ENCODE measurements at regions not wholly inside any gene's neighbourhood (a gene's known extent, or its start where the extent isn't known, plus 50 kb on each side); places are given as distances from the start of the nearest gene placed in this dataset.

GRCh38 chr1:194256010-194256409 is 1069.6 kb upstream of the B3GALT2 start:
- Mint-ChIP-seq H3K4me3 (no peak overlapping the region), H3K27ac (no peak overlapping the region), H3K36me3 (no peaks in the 10 kb centered on the region), H3K9me3 (no peaks in the 10 kb centered on the region), H3K4me1 (peaks cover 0 to 5% (median 3%) of the 10 kb centered on the region in 3 donors), H3K27me3 (no peaks in the 10 kb centered on the region)
- no peaks in the 10 kb centered on the region for H3K27me3 ChIP-seq (replicated peaks in 1 of 2; ENCODE audit: control insufficient read depth in 2 of 2, extremely low read depth in 1 of 2, insufficient read depth in 2 of 2, low read length in 1 of 2)
- POLR2A ChIA-PET: interaction anchor here in 1 of 2 donors (0.5 kb wide), 1 partner anchor 230 kb away, joined by 3 read pairs; no protein-coding TSS in a partner anchor
- no peaks in the 10 kb centered on the region for H3K36me3 ChIP-seq (ENCODE audit: control insufficient read depth in 2 of 2, extremely low read depth in 1 of 2, insufficient read depth in 1 of 2, low read length in 1 of 2)
- no peak overlapping the region for H3K4me3 ChIP-seq (ENCODE audit: control insufficient read depth in 1 of 2, extremely low read depth in 1 of 2, low read length in 1 of 2)
- no peaks in the 10 kb centered on the region for H3K9me3 ChIP-seq
- ATAC-seq (replicated peaks in 1 of 4) (no peak), DNase-seq (no peak)
- no CpG with 5 or more reads among the region's 2 CpGs for WGBS (ENCODE audit: insufficient coverage)
- CTCF ChIA-PET: interaction anchor here in 1 of 2 donors (0.6 kb wide), 1 partner anchor 890 kb away, joined by 10 read pairs; no protein-coding TSS in a partner anchor
- H3K4me1 ChIP-seq (ENCODE audit: control insufficient read depth in 1 of 2, extremely low read depth in 1 of 2, insufficient read depth in 2 of 2, low read length in 2 of 2): no peaks in the 10 kb centered on the region
- no peak overlapping the region for H3K27ac ChIP-seq (ENCODE audit: low read length)

GRCh38 chr1:194252199-194252598 is 1065.8 kb upstream of the B3GALT2 start:
- Mint-ChIP-seq H3K4me3 (no peak overlapping the region), H3K9me3 (peaks cover 0 to 3% (median 0%) of the 10 kb centered on the region in 3 donors), H3K27ac (no peak overlapping the region), H3K4me1 (peaks cover 0 to 5% (median 3%) of the 10 kb centered on the region in 3 donors), H3K36me3 (no peaks in the 10 kb centered on the region), H3K27me3 (no peaks in the 10 kb centered on the region)
- POLR2A ChIA-PET: no interaction called here
- Histone ChIP-seq H3K9me3 (no peaks in the 10 kb centered on the region), H3K4me1 (ENCODE audit: control insufficient read depth in 1 of 2, extremely low read depth in 1 of 2, insufficient read depth in 2 of 2, low read length in 2 of 2) (no peaks in the 10 kb centered on the region), H3K4me3 (ENCODE audit: control insufficient read depth in 1 of 2, extremely low read depth in 1 of 2, low read length in 1 of 2) (no peak overlapping the region), H3K36me3 (ENCODE audit: control insufficient read depth in 2 of 2, extremely low read depth in 1 of 2, insufficient read depth in 1 of 2, low read length in 1 of 2) (no peaks in the 10 kb centered on the region), H3K27me3 (replicated peaks in 1 of 2; ENCODE audit: control insufficient read depth in 2 of 2, extremely low read depth in 1 of 2, insufficient read depth in 2 of 2, low read length in 1 of 2) (no peaks in the 10 kb centered on the region), H3K27ac (ENCODE audit: low read length) (no peak overlapping the region)
- no CpG with 5 or more reads among the region's 1 CpG for WGBS (ENCODE audit: insufficient coverage)
- CTCF ChIA-PET: no interaction called here
- no peak for DNase-seq
- ATAC-seq (replicated peaks in 1 of 4): no peak

- no peaks in the 10 kb centered on the region for H3K4me1 ChIP-seq (ENCODE audit: control insufficient read depth in 1 of 2, extremely low read depth in 1 of 2, insufficient read depth in 2 of 2, low read length in 2 of 2)
- DNase-seq: no peak
- no peak overlapping the region for H3K27ac ChIP-seq (ENCODE audit: low read length)
- ChIA-PET CTCF (no interaction called here), POLR2A (interaction anchor here in 1 of 2 donors (0.6 kb wide), 1 partner anchor 1141 kb away, joined by 3 read pairs; no protein-coding TSS in a partner anchor)
- H3K27me3 ChIP-seq (replicated peaks in 1 of 2; ENCODE audit: control insufficient read depth in 2 of 2, extremely low read depth in 1 of 2, insufficient read depth in 2 of 2, low read length in 1 of 2): no peaks in the 10 kb centered on the region
- H3K9me3 ChIP-seq: no peaks in the 10 kb centered on the region
- Mint-ChIP-seq H3K4me3 (no peak overlapping the region), H3K36me3 (no peaks in the 10 kb centered on the region), H3K27ac (no peak overlapping the region), H3K4me1 (peaks cover 0 to 13% (median 11%) of the 10 kb centered on the region in 3 donors), H3K27me3 (no peaks in the 10 kb centered on the region), H3K9me3 (no peaks in the 10 kb centered on the region)
- no peak overlapping the region for H3K4me3 ChIP-seq (ENCODE audit: control insufficient read depth in 1 of 2, extremely low read depth in 1 of 2, low read length in 1 of 2)
- H3K36me3 ChIP-seq (ENCODE audit: control insufficient read depth in 2 of 2, extremely low read depth in 1 of 2, insufficient read depth in 1 of 2, low read length in 1 of 2): no peaks in the 10 kb centered on the region
- no CpG with 5 or more reads among the region's 1 CpG for WGBS (ENCODE audit: insufficient coverage)
- no peak for ATAC-seq (replicated peaks in 1 of 4)
These were observed 1054.8 kb upstream of the B3GALT2 start for GRCh38 chr1:194241215-194241614.

DNA sequence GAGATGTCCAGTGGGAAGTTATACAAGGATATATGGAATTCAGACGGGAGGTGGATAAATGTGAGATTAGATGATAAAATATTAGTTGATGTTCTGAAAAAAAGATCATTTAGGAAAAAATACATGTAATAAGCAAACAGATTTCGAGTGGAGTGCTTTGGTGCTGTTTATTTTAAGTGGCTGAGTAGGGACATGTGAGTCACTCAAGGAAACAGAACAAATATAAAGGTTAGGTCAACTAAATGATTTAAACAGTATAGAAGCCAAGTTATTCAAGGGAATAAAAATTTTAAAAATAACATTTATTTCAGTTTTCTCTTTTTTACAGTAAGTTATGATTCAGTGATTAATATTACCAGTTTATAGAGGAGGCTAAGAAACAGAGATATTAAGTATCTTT is 1046.7 kb upstream of the B3GALT2 start:
- no peak overlapping the region for H3K27ac Mint-ChIP-seq
- peaks cover 0 to 7% (median 6%) of the 10 kb centered on the region in 3 donors for H3K4me1 Mint-ChIP-seq
- WGBS (ENCODE audit: insufficient coverage): no CpG with 5 or more reads among the region's 2 CpGs

DNA sequence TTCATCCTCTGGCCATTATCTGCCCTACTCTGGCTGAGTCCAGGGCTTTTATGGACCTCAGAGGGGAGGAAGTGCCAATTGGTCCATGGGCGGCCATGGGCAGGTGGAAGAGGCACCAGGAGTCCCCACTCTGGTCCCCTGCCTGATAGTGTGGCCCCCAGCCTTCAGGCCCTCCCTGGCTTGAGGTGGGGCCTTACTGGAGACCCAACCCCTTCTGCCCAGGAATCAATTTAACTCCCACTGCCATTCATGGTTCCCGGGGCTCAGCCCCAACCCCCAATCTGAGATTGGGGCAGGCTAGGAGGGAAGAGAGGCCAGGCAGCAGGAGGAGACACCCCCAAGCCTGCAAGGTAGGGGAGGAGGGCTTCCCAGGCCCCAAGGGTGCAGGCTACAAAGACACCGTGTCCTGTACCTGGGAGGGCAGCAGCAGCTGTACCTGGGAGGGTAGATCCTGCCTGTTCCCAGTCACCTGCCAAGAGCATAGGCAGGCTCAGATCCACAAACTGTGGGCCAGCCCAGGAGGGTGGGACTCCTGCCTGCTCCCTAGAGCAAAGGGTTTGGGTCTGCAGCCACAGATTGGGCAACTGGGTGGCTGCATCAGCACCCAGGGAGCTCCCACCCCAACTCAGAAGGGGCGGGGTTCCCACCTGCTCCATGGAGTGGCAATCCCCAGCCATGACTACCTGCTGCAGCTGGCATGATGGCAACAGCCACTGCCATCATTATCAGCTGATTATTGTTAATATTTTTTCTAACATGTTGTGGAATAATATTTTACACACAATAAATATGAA is 1044.1 kb upstream of the B3GALT2 start:
- H3K4me1 Mint-ChIP-seq: peaks cover 15 to 16% (median 15%) of the 10 kb centered on the region in 3 donors
- H3K36me3 ChIP-seq (ENCODE audit: control insufficient read depth in 2 of 2, extremely low read depth in 1 of 2, insufficient read depth in 1 of 2, low read length in 1 of 2): peaks cover 0 to 5% of the 10 kb centered on the region in 2 donors
- no peaks in the 10 kb centered on the region for H3K27me3 ChIP-seq (replicated peaks in 1 of 2; ENCODE audit: control insufficient read depth in 2 of 2, extremely low read depth in 1 of 2, insufficient read depth in 2 of 2, low read length in 1 of 2)
- H3K27ac Mint-ChIP-seq: no peak overlapping the region
- no peak for ATAC-seq (replicated peaks in 1 of 4)
- DNase-seq: no peak
- H3K27me3 Mint-ChIP-seq: no peaks in the 10 kb centered on the region
- ChIA-PET POLR2A (no interaction called here), CTCF (no interaction called here)
- 91% methylated on average over 2 of the region's 4 CpGs for WGBS (ENCODE audit: insufficient coverage)
- no peaks in the 10 kb centered on the region for H3K9me3 Mint-ChIP-seq
- H3K27ac ChIP-seq (ENCODE audit: low read length): no peak overlapping the region
- H3K4me1 ChIP-seq (ENCODE audit: control insufficient read depth in 1 of 2, extremely low read depth in 1 of 2, insufficient read depth in 2 of 2, low read length in 2 of 2): peaks cover 0 to 10% of the 10 kb centered on the region in 2 experiments
- no peak overlapping the region for H3K4me3 ChIP-seq (ENCODE audit: control insufficient read depth in 1 of 2, extremely low read depth in 1 of 2, low read length in 1 of 2)
- H3K4me3 Mint-ChIP-seq: no peak overlapping the region
- H3K36me3 Mint-ChIP-seq: no peaks in the 10 kb centered on the region
- H3K9me3 ChIP-seq: no peaks in the 10 kb centered on the region

More for the DNA sequence above, 1046.7 kb upstream of the B3GALT2 start:
- no peak overlapping the region for H3K4me3 Mint-ChIP-seq
- ChIA-PET CTCF (interaction anchor here in 1 of 2 donors (0.6 kb wide), 1 partner anchor 13 kb away, joined by 5 read pairs; no protein-coding TSS in a partner anchor), POLR2A (no interaction called here)
- H3K27me3 ChIP-seq (replicated peaks in 1 of 2; ENCODE audit: control insufficient read depth in 2 of 2, extremely low read depth in 1 of 2, insufficient read depth in 2 of 2, low read length in 1 of 2): no peaks in the 10 kb centered on the region
- H3K36me3 ChIP-seq (ENCODE audit: control insufficient read depth in 2 of 2, extremely low read depth in 1 of 2, insufficient read depth in 1 of 2, low read length in 1 of 2): peaks cover 0 to 5% of the 10 kb centered on the region in 2 donors
- H3K9me3 Mint-ChIP-seq: no peaks in the 10 kb centered on the region
- DNase-seq (no peak), ATAC-seq (replicated peaks in 1 of 4) (no peak)
- no peak overlapping the region for H3K4me3 ChIP-seq (ENCODE audit: control insufficient read depth in 1 of 2, extremely low read depth in 1 of 2, low read length in 1 of 2)
- no peaks in the 10 kb centered on the region for H3K27me3 Mint-ChIP-seq
- H3K27ac ChIP-seq (ENCODE audit: low read length): no peak overlapping the region
- no peaks in the 10 kb centered on the region for H3K9me3 ChIP-seq
- no peaks in the 10 kb centered on the region for H3K36me3 Mint-ChIP-seq
- H3K4me1 ChIP-seq (ENCODE audit: control insufficient read depth in 1 of 2, extremely low read depth in 1 of 2, insufficient read depth in 2 of 2, low read length in 2 of 2): no peaks in the 10 kb centered on the region

- Histone ChIP-seq H3K27ac (ENCODE audit: low read length) (no peak overlapping the region), H3K9me3 (no peaks in the 10 kb centered on the region), H3K4me1 (ENCODE audit: control insufficient read depth in 1 of 2, extremely low read depth in 1 of 2, insufficient read depth in 2 of 2, low read length in 2 of 2) (peaks cover 0 to 15% of the 10 kb centered on the region in 2 experiments), H3K27me3 (replicated peaks in 1 of 2; ENCODE audit: control insufficient read depth in 2 of 2, extremely low read depth in 1 of 2, insufficient read depth in 2 of 2, low read length in 1 of 2) (no peaks in the 10 kb centered on the region), H3K36me3 (ENCODE audit: control insufficient read depth in 2 of 2, extremely low read depth in 1 of 2, insufficient read depth in 1 of 2, low read length in 1 of 2) (peaks cover 0 to 5% of the 10 kb centered on the region in 2 donors), H3K4me3 (ENCODE audit: control insufficient read depth in 1 of 2, extremely low read depth in 1 of 2, low read length in 1 of 2) (no peak overlapping the region)
- ATAC-seq (replicated peaks in 1 of 4) (no peak), DNase-seq (no peak)
- Mint-ChIP-seq H3K27ac (peak overlapping the region in 1 of 2 donors; percentile 16), H3K4me1 (peaks cover 18 to 22% (median 20%) of the 10 kb centered on the region in 3 donors), H3K27me3 (no peaks in the 10 kb centered on the region), H3K4me3 (no peak overlapping the region), H3K36me3 (no peaks in the 10 kb centered on the region), H3K9me3 (no peaks in the 10 kb centered on the region)
- ChIA-PET CTCF (interaction anchor here in 1 of 2 donors (0.6 kb wide), 1 partner anchor 409 kb away, joined by 3 read pairs; no protein-coding TSS in a partner anchor), POLR2A (no interaction called here)
- no CpG with 5 or more reads among the region's 1 CpG for WGBS (ENCODE audit: insufficient coverage)
These were observed 1042.0 kb upstream of the B3GALT2 start for GRCh38 chr1:194228427-194228826.

Measured in T-cell (primary cell).